GM19328 (cell line): ENCODE measurements at regions not wholly inside any gene's neighbourhood (a gene's known extent, or its start where the extent isn't known, plus 50 kb on each side); places are given as distances from the start of the nearest gene placed in this dataset.

Experiments used
- ATAC-seq: cut with Tn5 transposase; IDR thresholded peaks from one replicate; pipeline ENCODE4 v1.9.1; 2021; ENCODE audit warnings: mild to moderate bottlenecking, moderate library complexity; ENCODE audit not compliant: unreplicated experiment

- no peak for ATAC-seq
Measured at GRCh38 chr6:90436403-90436802, 139.8 kb upstream of the BACH2 start.

- ATAC-seq = no peak
Measured at GRCh38 chr6:90435207-90435899, 138.7 kb upstream of the BACH2 start.

DNA sequence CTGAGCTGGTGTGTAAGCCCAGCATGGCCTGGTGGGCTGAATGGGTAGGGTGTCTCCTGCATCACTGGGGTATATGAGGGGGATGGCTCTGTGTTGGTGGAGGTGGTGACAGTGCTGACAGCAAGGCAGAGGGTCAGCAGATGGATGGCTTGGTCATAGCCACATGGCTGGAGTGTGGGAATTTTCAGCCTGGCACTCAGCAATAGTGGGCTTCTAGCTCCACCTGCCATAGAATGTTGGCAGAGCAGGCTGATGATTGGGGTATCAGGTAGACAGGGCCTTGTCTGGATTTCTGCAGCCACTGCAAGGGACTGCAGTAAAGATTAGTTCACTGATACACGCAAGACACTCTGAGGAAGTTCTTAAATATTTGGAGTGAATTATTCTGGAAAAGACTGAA is 137.5 kb upstream of the BACH2 start:
- no peak for ATAC-seq

DNA sequence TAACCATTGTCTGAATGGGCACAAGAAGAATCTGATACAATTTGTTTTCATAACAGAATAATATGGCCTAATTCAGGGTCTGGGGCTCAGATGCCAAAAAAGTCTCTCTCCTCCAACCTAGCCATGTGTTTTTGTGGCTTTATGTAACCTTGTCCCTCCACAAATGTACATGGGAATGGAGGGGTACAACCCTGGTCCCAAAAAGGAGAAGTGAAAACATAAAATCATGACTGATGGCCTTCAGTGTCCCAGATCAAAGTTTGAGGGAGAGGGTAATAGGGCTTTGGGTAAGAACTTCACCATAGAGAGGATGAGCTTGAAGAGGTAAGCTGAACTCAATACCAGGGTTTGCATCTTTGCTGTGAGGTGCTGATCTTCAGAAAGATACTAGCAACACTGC is 136.3 kb upstream of the BACH2 start:
- no peak for ATAC-seq

GRCh38 chr6:90432041-90432775 is 135.6 kb upstream of the BACH2 start:
- no peak for ATAC-seq

DNA sequence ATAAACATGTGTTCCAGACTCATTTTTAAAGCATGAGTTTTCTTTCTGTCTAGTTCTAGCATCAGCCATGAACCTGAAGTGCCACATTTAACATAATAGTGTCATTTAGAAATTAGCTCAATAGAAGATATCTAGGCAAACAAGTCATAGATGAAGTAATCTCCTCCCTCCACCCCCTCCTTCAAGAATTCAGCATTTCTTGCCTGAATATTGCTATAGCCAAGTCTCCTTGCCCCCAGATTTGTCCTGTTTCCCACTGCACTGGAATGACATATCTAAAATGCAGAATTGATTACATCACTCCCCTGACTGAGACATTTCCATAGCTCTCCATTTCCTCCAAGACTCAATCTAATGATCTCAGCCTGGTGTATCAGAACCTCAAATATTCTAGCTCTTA is 134.9 kb upstream of the BACH2 start:
- no peak for ATAC-seq

- ATAC-seq = no peak
Measured at GRCh38 chr6:90429713-90430112, 133.1 kb upstream of the BACH2 start.

GRCh38 chr6:90428514-90428913 is 131.9 kb upstream of the BACH2 start:
- no peak for ATAC-seq

DNA sequence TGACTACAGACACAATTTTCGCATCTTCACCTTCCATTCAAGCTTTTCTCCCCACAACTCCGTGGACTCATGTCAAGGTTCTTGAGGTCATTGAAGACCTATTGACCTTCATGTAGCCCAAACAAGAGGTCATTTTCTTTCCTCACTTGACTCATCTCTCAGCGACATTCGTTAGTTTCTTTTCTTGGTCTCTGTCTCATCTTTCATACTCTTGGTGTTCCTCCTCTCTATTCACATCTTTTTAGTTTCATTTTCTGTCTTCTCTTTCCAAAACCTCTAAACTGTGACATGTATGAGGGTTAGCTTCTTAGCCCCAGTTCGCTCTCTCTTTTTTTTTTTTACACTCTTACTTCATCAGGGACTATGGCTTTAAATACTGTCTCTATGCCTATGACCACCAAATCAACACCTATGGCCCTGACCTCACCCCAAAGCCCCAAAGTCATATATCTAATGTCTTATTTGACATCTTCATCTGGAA is 128.6 kb upstream of the BACH2 start:
- ATAC-seq = peak; percentile 94

- ATAC-seq = no peak
Measured at GRCh38 chr6:90424580-90424979, 127.9 kb upstream of the BACH2 start.

GRCh38 chr6:90421666-90422065 is 125.0 kb upstream of the BACH2 start:
- no peak for ATAC-seq

DNA sequence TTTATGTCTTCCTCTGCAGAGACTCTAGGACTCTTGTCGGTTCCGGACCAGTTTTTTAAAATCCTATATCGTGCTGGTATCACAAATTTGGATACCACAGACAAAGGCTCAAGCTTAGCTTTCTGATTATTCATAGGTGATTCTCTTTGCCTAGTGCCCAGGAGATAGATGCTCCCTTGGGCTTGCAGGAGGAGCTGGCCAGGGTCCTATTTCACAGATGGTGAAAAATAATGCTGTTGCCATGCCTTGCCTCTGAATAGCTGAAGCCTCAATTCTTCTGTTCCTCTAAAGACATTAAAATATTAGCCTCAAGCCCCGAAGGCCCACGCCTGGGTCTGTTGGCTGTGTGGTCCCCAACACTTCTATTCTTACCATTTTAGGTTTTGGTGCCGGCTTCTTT is 123.9 kb upstream of the BACH2 start:
- no peak for ATAC-seq

GRCh38 chr6:90417385-90417784 is 120.7 kb upstream of the BACH2 start:
- ATAC-seq = no peak

- no peak for ATAC-seq
Measured at GRCh38 chr6:90416322-90416721, 119.7 kb upstream of the BACH2 start.

GRCh38 chr6:90415178-90415577 is 118.5 kb upstream of the BACH2 start:
- ATAC-seq = no peak

- no peak for ATAC-seq
Measured at GRCh38 chr6:90414352-90414751, 117.7 kb upstream of the BACH2 start.

GRCh38 chr6:90413867-90414266 is 117.2 kb upstream of the BACH2 start:
- ATAC-seq = no peak

DNA sequence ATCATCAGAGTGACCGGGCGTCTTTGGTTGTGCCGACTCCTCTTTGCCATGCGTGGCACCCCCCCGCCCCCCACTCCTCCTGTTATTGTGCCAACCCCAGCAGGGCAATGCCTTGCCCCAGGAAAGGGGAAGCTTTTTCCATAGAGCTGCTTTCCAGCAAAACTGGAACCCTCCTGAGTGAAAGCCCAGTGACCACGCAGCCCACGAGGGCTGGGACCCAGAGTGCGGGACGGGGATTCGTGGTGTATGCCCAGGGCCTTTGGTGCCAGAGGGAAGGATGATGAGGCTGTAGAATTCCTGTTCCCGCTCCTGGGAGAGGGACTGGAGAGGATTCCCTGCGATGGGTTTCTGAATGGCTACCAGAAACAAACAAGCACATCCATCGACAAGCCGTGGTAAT is 116.8 kb upstream of the BACH2 start:
- ATAC-seq = no peak

GRCh38 chr6:90412538-90413369 is 116.1 kb upstream of the BACH2 start:
- ATAC-seq = no peak

GRCh38 chr6:90411292-90411781 is 114.7 kb upstream of the BACH2 start:
- peak; percentile 87 for ATAC-seq

- ATAC-seq = no peak
Measured at GRCh38 chr6:90409700-90410099, 113.1 kb upstream of the BACH2 start.
